ENCODE measurements at regions not wholly inside any gene's neighbourhood (a gene's known extent, or its start where the extent isn't known, plus 50 kb on each side); places are given as distances from the start of the nearest gene placed in this dataset.

DNA sequence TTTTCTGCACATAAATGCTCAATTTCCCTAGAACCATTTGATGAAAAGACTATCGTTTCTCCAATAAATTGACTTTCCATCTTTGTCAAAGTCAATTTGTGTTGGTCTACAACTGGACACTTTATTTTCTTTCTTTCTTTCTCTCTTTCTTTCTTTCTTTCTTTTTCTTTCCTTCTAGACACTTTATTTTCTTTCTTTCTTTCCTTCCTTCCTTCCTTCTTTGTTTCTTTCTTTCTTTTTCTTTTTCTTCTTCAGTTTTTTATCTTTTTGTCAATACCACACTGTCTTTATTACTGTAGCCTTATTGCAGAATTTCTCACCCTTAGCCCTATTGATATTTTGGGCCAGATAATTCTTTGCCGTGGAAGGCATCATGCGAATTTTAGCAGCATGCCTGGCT is 73.5 kb downstream of the FASLG start:
- Mint-ChIP-seq H3K27ac (no peak overlapping the region), H3K4me3 (no peak overlapping the region)
- CTCF ChIA-PET = interaction anchor here (0.7 to 2.4 kb wide), 3 partner anchors 9 to 1976 kb away, joined by 4 to 7 read pairs (median 6); no protein-coding TSS in a partner anchor

GRCh38 chr1:172733815-172734214 is 74.9 kb downstream of the FASLG start:
- no peaks in the 10 kb centered on the region for H3K4me1 Mint-ChIP-seq
- CTCF ChIA-PET = interaction anchor here (0.9 to 1.1 kb wide), 2 partner anchors 8 to 123 kb away, joined by 3 to 5 read pairs; no protein-coding TSS in a partner anchor

More for the DNA sequence above, 73.5 kb downstream of the FASLG start:
- peaks cover 42% of the 10 kb centered on the region for H3K27me3 Mint-ChIP-seq
- H3K36me3 Mint-ChIP-seq (ENCODE audit: low read depth) = peaks cover 10% of the 10 kb centered on the region
- POLR2A ChIA-PET = no interaction called here
- peaks cover 4% of the 10 kb centered on the region for H3K4me1 Mint-ChIP-seq
- peaks cover 8% of the 10 kb centered on the region for H3K9me3 Mint-ChIP-seq
- DNase-seq = no peak

DNA sequence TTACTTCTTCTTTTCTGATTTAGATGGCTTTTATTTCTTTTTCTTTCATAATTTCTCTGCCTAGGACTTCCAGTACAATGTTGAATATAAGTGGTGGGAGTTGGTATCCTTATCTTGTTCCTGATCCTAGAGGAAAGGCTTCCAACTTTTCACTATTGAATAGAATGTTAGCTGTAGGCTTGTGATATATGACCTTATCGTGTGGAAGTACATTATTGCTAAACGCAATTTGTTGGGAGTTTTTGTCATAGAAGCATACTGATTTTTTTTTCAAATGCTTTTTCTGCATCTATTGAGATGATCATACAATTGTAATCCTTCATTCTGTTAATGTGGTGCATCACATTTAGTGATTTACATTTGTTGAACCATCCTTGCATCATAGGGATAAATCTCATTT is 79.5 kb downstream of the FASLG start:
- no peak overlapping the region for H3K27ac Mint-ChIP-seq
- no peaks in the 10 kb centered on the region for H3K4me1 Mint-ChIP-seq
- no peak overlapping the region for H3K4me3 Mint-ChIP-seq
- H3K27me3 Mint-ChIP-seq = peaks cover 56% of the 10 kb centered on the region
- ChIA-PET CTCF (no interaction called here), POLR2A (no interaction called here)
- no peaks in the 10 kb centered on the region for H3K36me3 Mint-ChIP-seq (ENCODE audit: low read depth)
- DNase-seq = no peak
- H3K9me3 Mint-ChIP-seq = no peaks in the 10 kb centered on the region

More at GRCh38 chr1:172733815-172734214, 74.9 kb downstream of the FASLG start:
- no peak for DNase-seq
- Mint-ChIP-seq H3K4me3 (no peak overlapping the region), H3K36me3 (ENCODE audit: low read depth) (peaks cover 2% of the 10 kb centered on the region), H3K9me3 (no peaks in the 10 kb centered on the region), H3K27ac (no peak overlapping the region), H3K27me3 (peaks cover 51% of the 10 kb centered on the region)
- POLR2A ChIA-PET = no interaction called here

DNA sequence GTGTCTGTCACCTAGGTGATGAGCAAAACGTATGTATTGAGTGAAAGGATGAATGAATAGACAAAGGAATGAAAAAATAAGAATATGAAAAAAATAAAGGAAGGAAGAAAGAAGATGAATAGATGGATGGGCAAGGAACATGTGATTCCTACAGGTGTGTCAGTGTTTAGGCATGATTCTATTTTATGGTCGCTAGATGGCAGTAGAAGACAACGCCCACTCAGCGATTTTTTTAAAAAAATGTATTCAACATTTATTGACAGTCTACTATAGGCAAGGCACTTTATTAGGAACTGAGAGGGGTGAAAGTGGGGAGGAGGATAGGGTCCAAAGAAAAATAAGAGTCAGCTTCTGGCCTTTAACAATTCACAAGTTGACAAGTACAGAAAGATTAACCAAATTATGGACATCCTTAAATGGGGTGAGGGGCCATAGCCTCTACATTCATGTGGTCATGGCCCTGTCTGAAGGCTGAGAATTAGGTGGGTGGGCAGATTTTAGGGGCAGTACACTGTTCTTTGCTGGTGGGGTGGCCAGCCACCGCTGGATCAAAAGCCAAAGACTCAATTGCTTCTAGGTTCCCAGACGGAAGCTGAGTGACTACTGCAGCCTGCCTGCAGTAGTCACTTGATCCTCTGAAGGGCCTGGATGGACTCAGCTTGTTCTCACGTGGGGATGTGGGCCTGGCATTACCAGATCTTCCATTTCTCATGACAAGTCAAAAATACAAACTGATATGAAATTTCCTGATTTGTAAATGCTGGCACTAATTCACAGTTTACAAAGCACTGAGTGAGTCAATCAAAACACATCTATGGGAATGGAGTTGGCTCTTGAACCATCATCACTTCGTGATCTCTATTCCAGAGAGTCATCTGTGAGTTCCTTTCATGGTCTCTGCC is 83.9 kb downstream of the FASLG start:
- POLR2A ChIA-PET = no interaction called here
- Mint-ChIP-seq H3K27ac (no peak overlapping the region), H3K9me3 (no peaks in the 10 kb centered on the region)

GRCh38 chr1:172745014-172745413 is 86.1 kb downstream of the FASLG start:
- peaks cover 64% of the 10 kb centered on the region for H3K27me3 Mint-ChIP-seq
- peaks cover 26% of the 10 kb centered on the region for H3K4me1 Mint-ChIP-seq
- ChIA-PET POLR2A (interaction anchor here (1.2 kb wide), 1 partner anchor 294 kb away, joined by 4 read pairs; no protein-coding TSS in a partner anchor), CTCF (interaction anchor here (0.7 to 7.3 kb wide), 19 partner anchors 8 to 686 kb away, joined by 3 to 92 read pairs (median 3); no protein-coding TSS in a partner anchor)
- no peak overlapping the region for H3K27ac Mint-ChIP-seq
- H3K9me3 Mint-ChIP-seq = no peaks in the 10 kb centered on the region
- no peaks in the 10 kb centered on the region for H3K36me3 Mint-ChIP-seq (ENCODE audit: low read depth)
- peak; percentile 34 for DNase-seq
- no peak overlapping the region for H3K4me3 Mint-ChIP-seq

More for the DNA sequence above, 83.9 kb downstream of the FASLG start:
- H3K4me3 Mint-ChIP-seq = no peak overlapping the region
- H3K36me3 Mint-ChIP-seq (ENCODE audit: low read depth) = no peaks in the 10 kb centered on the region
- DNase-seq = no peak
- peaks cover 69% of the 10 kb centered on the region for H3K27me3 Mint-ChIP-seq
- peaks cover 26% of the 10 kb centered on the region for H3K4me1 Mint-ChIP-seq
- CTCF ChIA-PET = interaction anchor here (0.7 to 7.3 kb wide), 17 partner anchors 9 to 1084 kb away, joined by 3 to 92 read pairs (median 4); no protein-coding TSS in a partner anchor

GRCh38 chr1:172746091-172746949 is 87.4 kb downstream of the FASLG start:
- Mint-ChIP-seq H3K4me1 (peaks cover 26% of the 10 kb centered on the region), H3K4me3 (peak overlapping the region; percentile 20), H3K9me3 (no peaks in the 10 kb centered on the region), H3K27ac (no peak overlapping the region), H3K36me3 (ENCODE audit: low read depth) (no peaks in the 10 kb centered on the region), H3K27me3 (peaks cover 58% of the 10 kb centered on the region)
- CTCF ChIA-PET = interaction anchor here (1.1 to 7.3 kb wide), 4 partner anchors 80 to 456 kb away, joined by 3 to 92 read pairs (median 8); no protein-coding TSS in a partner anchor
- DNase-seq = peak; percentile 30
- POLR2A ChIA-PET = interaction anchor here (0.6 kb wide), 1 partner anchor 27 kb away, joined by 3 read pairs; no protein-coding TSS in a partner anchor

DNA sequence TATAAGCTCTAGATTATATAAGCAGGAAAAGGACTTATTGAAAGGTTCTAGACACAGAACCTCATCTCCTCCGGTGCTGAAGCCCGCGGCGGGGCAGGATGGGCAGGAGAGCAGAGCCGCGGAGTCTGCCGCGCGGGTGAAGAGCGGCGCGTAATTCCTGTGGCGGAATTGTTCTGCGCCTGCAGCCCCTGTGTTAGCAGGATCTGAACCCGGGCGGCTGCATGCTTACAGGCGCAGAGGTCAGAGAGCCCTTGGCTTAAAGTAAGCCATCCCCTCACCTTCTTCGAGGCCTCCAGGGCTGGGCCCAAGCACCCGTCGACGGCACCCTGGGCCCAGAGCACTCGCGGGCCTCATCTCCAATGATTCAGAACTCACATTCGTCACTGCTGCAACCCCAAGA is 89.3 kb downstream of the FASLG start:
- H3K9me3 Mint-ChIP-seq = no peaks in the 10 kb centered on the region
- H3K4me3 Mint-ChIP-seq = no peak overlapping the region
- POLR2A ChIA-PET = no interaction called here
- peaks cover 26% of the 10 kb centered on the region for H3K4me1 Mint-ChIP-seq
- no peak overlapping the region for H3K27ac Mint-ChIP-seq
- H3K36me3 Mint-ChIP-seq (ENCODE audit: low read depth) = no peaks in the 10 kb centered on the region
- CTCF ChIA-PET = no interaction called here
- no peak for DNase-seq
- H3K27me3 Mint-ChIP-seq = peaks cover 46% of the 10 kb centered on the region

- POLR2A ChIA-PET = no interaction called here
- DNase-seq = no peak
- H3K27ac Mint-ChIP-seq = no peak overlapping the region
- no peak overlapping the region for H3K4me3 Mint-ChIP-seq
- CTCF ChIA-PET = no interaction called here
- H3K36me3 Mint-ChIP-seq (ENCODE audit: low read depth) = no peaks in the 10 kb centered on the region
- no peaks in the 10 kb centered on the region for H3K9me3 Mint-ChIP-seq
- H3K4me1 Mint-ChIP-seq = peaks cover 10% of the 10 kb centered on the region
- peaks cover 38% of the 10 kb centered on the region for H3K27me3 Mint-ChIP-seq
These were observed 92.8 kb downstream of the FASLG start for GRCh38 chr1:172751683-172752082.

DNA sequence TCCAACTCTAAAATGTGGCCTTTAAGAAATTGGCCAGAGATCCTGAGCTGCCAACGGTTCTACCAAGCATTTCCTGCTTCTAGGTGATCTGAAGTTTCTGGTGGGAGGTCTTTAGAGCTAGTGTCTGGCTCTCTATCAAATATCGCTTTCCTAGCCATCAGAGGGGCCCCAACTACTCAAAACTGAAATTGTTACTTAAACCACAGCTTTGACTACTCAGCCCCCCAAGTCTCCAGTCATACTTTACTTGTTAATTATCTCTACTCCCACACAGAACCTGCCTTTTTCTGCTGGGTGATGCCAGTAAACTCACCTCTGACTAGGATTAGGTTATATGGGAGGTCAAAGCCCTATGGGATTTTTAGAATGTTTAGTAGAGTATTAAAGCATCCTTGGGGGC is 95.1 kb downstream of the FASLG start:
- Mint-ChIP-seq H3K9me3 (no peaks in the 10 kb centered on the region), H3K27me3 (peaks cover 43% of the 10 kb centered on the region), H3K4me3 (no peak overlapping the region), H3K36me3 (ENCODE audit: low read depth) (no peaks in the 10 kb centered on the region), H3K4me1 (peaks cover 4% of the 10 kb centered on the region), H3K27ac (no peak overlapping the region)
- POLR2A ChIA-PET = no interaction called here
- CTCF ChIA-PET = interaction anchor here (0.7 kb wide), 1 partner anchor 448 kb away, joined by 3 read pairs; no protein-coding TSS in a partner anchor
- no peak for DNase-seq

DNA sequence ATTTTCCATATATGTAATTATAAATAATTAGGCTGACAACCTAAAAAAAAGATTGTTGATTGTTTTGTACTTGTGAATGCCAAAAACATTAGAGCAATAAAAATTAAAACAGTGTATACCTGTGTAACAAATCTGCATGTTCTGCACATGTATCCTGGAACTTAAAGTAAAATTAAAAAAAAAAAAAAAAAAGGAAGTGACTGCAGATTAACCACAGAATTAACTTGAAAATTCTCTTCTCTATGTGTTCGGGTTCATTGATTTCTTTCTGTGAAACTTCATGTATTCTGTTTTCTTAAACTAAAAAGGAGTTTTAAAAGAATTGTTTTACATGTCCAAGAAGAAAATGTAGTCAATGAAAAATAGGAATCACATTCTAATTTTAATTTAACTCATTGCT is 95.7 kb downstream of the FASLG start:
- POLR2A ChIA-PET = no interaction called here

DNA sequence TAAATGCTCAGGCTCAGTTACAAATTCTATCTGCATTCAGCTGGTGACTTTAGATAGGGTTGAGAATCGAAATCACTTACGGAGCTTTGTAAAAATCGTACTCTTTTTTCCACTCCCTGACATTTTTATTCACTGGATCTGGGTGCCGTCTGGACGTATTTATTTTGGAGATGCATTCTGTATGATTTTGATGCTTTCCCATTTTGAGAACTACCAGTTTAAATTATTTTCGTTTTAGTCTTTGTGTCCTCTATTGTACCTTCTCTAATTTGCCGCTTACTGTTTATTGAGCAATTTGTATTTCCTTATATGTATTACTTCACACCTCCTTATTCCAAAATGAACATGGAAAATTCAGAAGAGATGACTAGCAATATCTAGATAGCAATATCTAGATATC is 96.2 kb downstream of the FASLG start:
- POLR2A ChIA-PET = no interaction called here
- no peak overlapping the region for H3K4me3 Mint-ChIP-seq
- H3K27ac Mint-ChIP-seq = no peak overlapping the region
- H3K4me1 Mint-ChIP-seq = peaks cover 4% of the 10 kb centered on the region
- H3K36me3 Mint-ChIP-seq (ENCODE audit: low read depth) = no peaks in the 10 kb centered on the region
- CTCF ChIA-PET = no interaction called here
- no peaks in the 10 kb centered on the region for H3K9me3 Mint-ChIP-seq
- H3K27me3 Mint-ChIP-seq = peaks cover 48% of the 10 kb centered on the region
- DNase-seq = no peak

More for the DNA sequence above, 95.7 kb downstream of the FASLG start:
- H3K27me3 Mint-ChIP-seq = peaks cover 44% of the 10 kb centered on the region
- no peaks in the 10 kb centered on the region for H3K36me3 Mint-ChIP-seq (ENCODE audit: low read depth)
- no peak overlapping the region for H3K27ac Mint-ChIP-seq
- peaks cover 4% of the 10 kb centered on the region for H3K4me1 Mint-ChIP-seq
- no peaks in the 10 kb centered on the region for H3K9me3 Mint-ChIP-seq
- CTCF ChIA-PET = interaction anchor here (0.7 kb wide), 1 partner anchor 447 kb away, joined by 3 read pairs; no protein-coding TSS in a partner anchor
- DNase-seq = no peak
- no peak overlapping the region for H3K4me3 Mint-ChIP-seq

DNA sequence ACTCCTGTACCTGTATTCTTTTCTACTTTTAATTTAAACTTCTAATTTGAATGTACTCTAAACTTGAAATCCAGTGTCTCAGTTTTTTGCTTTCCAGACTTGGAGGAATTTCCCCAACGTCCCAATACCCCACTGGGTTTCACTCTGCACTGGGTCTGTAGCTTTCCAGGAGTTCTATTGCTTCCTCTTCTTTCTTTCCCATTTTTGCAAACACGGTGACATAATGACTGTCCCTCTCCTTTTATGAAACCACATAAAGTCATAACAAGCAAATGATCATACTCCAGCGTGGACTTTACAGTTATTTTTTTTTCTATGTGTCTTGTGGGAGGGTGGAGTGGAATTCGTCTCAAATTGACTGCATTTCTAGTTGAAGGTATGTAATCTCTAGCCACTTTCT is 97.1 kb downstream of the FASLG start:
- H3K27ac Mint-ChIP-seq = no peak overlapping the region
- ChIA-PET CTCF (no interaction called here), POLR2A (no interaction called here)
- H3K4me3 Mint-ChIP-seq = no peak overlapping the region
- peaks cover 51% of the 10 kb centered on the region for H3K27me3 Mint-ChIP-seq
- DNase-seq = no peak
- H3K4me1 Mint-ChIP-seq = peaks cover 4% of the 10 kb centered on the region
- H3K9me3 Mint-ChIP-seq = no peaks in the 10 kb centered on the region
- H3K36me3 Mint-ChIP-seq (ENCODE audit: low read depth) = no peaks in the 10 kb centered on the region

DNA sequence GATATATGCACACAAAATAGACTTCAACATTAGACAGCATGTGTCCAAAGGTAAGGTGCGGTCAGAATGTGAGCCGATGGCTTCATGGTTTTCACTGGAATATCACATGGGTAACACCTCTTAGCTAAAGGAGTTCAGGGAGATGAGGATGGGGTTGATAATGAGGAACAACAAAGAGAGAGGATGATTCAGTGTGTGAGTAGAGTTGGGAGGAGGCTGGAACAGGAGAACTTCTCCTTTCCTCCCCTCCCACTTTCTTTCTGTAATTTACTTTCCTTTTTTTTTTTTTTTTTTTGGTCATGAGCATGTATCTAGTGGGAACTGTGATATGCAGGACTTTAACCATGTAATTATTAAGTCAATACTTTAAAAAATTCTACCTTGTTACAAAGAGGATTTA is 99.4 kb downstream of the FASLG start:
- H3K9me3 Mint-ChIP-seq = no peaks in the 10 kb centered on the region
- no peak for DNase-seq
- H3K27ac Mint-ChIP-seq = no peak overlapping the region
- POLR2A ChIA-PET = no interaction called here
- H3K27me3 Mint-ChIP-seq = peaks cover 52% of the 10 kb centered on the region
- CTCF ChIA-PET = no interaction called here
- no peaks in the 10 kb centered on the region for H3K36me3 Mint-ChIP-seq (ENCODE audit: low read depth)
- H3K4me3 Mint-ChIP-seq = no peak overlapping the region
- H3K4me1 Mint-ChIP-seq = peaks cover 4% of the 10 kb centered on the region

All from activated CD4-positive, alpha-beta memory T cell treated with anti-CD3 and anti-CD28 coated beads, Interleukin-2, amount 10 ng/mL, durations not matched to agents 7 days and 5 days (primary cell).